ENCODE measurements at regions not wholly inside any gene's neighbourhood (a gene's known extent, or its start where the extent isn't known, plus 50 kb on each side); places are given as distances from the start of the nearest gene placed in this dataset.

DNA sequence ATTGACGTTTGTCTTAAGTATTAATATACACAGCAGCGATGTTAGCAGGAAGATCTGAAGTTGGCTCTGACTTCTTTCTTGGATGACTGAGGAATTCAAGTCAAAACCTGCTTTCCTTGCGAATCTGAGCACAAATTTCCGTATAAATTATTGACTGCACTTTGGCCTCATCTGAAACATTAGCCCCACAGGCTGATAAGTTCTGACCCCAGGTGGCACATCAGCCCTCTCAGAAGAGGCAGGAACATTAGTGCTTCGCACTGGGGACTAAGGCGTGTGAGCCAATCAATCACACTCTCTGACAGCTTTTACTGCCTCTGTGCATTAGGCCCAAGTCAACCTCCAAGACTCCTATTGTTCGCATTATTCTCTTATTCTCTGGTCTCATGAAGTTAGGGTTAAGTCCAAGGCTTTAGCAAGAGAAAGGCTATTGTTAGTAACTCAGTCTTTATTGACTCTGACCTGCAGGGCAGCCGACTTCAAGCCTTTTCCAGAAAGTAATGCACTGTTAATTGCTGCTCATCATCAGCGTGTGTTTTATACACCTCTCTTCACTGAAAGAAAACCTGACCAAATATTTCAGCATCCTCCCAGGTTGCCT lies 84.2 kb downstream of the ZNF608 start:
- ATAC-seq = peak; percentile 81
- no peak overlapping the region for H3K4me3 ChIP-seq
- TF ChIP-seq, protein P1, sequence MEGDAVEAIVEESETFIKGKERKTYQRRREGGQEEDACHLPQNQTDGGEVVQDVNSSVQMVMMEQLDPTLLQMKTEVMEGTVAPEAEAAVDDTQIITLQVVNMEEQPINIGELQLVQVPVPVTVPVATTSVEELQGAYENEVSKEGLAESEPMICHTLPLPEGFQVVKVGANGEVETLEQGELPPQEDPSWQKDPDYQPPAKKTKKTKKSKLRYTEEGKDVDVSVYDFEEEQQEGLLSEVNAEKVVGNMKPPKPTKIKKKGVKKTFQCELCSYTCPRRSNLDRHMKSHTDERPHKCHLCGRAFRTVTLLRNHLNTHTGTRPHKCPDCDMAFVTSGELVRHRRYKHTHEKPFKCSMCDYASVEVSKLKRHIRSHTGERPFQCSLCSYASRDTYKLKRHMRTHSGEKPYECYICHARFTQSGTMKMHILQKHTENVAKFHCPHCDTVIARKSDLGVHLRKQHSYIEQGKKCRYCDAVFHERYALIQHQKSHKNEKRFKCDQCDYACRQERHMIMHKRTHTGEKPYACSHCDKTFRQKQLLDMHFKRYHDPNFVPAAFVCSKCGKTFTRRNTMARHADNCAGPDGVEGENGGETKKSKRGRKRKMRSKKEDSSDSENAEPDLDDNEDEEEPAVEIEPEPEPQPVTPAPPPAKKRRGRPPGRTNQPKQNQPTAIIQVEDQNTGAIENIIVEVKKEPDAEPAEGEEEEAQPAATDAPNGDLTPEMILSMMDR (IDR thresholded peaks at IDR 0.05) = no peak
- intact Hi-C loops (cut with DNase I, micrococcal nuclease) = no loop called here
- H3K4me1 ChIP-seq (ENCODE audit: low read depth) = peaks cover 57% of the 10 kb centered on the region
- no peaks in the 10 kb centered on the region for H3K9me3 ChIP-seq
- DNase-seq = peak in 1 of 3 donors; percentile 62
- H3K36me3 ChIP-seq (ENCODE audit: low read depth) = no peaks in the 10 kb centered on the region

DNA sequence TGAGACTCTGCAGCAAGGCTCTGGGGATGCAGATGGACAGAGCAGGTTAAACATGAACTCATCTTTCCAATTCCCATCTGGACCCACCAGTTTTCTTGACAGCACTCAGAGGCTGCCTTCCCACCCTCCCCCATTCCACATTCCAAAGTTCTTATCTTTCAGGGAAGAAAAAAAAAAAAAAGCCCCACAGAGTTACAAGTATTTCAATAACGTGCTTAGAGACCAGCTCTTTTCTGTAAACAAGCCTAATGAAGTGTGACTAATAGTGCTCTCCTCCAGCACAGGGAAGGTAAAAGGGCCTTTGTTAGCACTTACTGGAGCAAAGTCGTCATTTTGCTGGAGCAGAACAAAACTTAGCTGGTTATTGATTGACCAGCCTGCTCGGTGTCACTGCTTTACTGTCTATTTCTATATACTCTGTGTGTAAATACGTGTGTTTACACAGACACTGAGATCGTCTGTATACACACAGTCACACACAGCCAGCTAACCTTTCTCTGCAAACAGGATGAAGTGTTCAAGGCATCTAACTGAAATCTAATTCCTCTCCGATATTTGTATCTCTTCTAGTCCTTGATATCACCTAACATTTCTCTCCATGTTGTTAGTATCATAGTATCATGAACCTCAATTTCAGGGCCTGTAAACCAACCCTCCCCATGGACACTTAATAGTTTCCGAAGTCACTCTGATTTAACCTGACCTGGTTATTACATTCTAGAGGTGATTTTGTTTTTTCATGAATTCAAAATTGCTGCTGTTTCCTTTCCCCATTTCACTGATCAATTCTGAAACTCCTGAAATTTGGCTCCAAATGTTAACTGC lies 84.9 kb downstream of the ZNF608 start:
- Histone ChIP-seq H3K36me3 (ENCODE audit: low read depth) (no peaks in the 10 kb centered on the region), H3K9me3 (no peaks in the 10 kb centered on the region), H3K4me3 (no peak overlapping the region), H3K4me1 (ENCODE audit: low read depth) (peaks cover 57% of the 10 kb centered on the region)
- peak; percentile 59 for ATAC-seq
- intact Hi-C loops (cut with DNase I, micrococcal nuclease) = loop anchor here in 1 of 2 donors (2.0 kb wide), 1 partner anchor 85 kb away; the partner anchor contains the start of gene ZNF608
- no peak for DNase-seq
- TF ChIP-seq, protein P1 (IDR thresholded peaks at IDR 0.05) = no peak

DNA sequence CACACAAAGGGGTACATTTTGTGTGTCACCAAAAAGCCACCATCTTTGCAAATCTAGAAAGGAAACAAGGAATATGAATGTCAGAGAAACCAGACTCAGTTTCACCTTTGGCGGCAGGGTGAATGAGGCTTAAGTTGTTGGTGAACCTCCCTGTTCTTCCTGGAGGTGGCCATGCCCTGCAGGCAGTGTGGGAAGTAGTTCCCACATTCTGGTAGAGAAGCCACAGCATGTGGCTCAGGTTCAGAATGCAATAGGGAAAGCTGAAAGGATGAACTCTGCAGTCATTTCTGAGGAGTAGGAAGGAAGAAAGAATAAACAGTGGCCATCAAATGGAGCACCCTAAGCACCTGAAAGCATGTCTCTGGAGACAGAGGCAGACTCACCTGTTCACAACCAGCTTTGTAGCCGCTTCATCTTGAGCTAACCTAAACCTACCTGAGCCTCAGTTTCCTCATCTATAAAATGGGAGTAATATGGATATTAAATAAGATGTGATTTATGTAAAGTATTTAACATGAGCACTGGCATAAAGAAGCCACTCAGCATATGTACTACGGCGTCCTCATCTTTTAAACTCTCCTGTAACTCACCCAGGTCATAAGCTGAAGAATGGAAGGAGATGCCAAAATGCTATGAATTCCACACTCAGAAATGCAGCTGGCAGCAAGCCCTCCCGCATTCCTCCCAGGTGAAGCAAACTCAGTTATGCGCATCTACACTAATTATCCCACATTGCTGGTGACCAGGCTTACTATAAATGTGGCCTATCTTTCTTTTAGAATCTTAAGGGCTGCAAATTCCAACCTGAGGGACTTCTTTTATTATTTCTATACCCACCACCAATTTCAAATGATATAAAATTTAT lies 86.0 kb downstream of the ZNF608 start:
- Histone ChIP-seq H3K4me1 (ENCODE audit: low read depth) (peaks cover 65% of the 10 kb centered on the region), H3K4me3 (no peak overlapping the region), H3K9me3 (no peaks in the 10 kb centered on the region), H3K36me3 (ENCODE audit: low read depth) (no peaks in the 10 kb centered on the region)
- intact Hi-C loops (cut with DNase I, micrococcal nuclease) = loop anchor here in 1 of 2 donors (2.0 kb wide), 1 partner anchor 86 kb away; the partner anchor contains the start of gene ZNF608
- TF ChIP-seq, protein P1 (IDR thresholded peaks at IDR 0.05) = no peak
- no peak for DNase-seq
- ATAC-seq = no peak

DNA sequence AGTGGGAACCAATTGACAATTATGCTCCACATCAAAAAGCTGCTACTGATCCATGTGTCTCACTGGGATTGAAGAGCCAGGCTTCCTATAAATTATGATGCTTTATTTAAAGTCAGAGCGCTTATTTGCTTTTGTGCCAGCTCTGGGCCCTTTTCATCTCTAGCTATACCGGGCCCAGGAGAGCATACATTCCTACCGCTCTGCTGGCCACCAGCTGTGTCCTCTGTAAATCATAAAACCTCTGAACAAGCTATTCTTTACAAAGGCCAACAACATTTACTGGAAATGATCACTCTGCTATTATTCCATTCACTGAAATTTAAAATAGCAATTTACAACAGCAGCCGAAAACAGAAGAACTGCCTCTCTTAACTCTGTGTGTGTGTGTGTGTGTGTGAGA lies 86.6 kb downstream of the ZNF608 start:
- intact Hi-C loops (cut with DNase I, micrococcal nuclease) = loop anchor here (2.0 to 10.0 kb wide), 2 partner anchors 85 to 87 kb away; partner anchors contain the start of gene ZNF608 (in 2 of the 2)
- ATAC-seq (peak; percentile 12), DNase-seq (no peak)
- TF ChIP-seq, protein P1 (IDR thresholded peaks at IDR 0.05) = no peak
- Histone ChIP-seq H3K36me3 (ENCODE audit: low read depth) (no peaks in the 10 kb centered on the region), H3K9me3 (no peaks in the 10 kb centered on the region), H3K4me3 (no peak overlapping the region), H3K4me1 (ENCODE audit: low read depth) (peaks cover 71% of the 10 kb centered on the region)

DNA sequence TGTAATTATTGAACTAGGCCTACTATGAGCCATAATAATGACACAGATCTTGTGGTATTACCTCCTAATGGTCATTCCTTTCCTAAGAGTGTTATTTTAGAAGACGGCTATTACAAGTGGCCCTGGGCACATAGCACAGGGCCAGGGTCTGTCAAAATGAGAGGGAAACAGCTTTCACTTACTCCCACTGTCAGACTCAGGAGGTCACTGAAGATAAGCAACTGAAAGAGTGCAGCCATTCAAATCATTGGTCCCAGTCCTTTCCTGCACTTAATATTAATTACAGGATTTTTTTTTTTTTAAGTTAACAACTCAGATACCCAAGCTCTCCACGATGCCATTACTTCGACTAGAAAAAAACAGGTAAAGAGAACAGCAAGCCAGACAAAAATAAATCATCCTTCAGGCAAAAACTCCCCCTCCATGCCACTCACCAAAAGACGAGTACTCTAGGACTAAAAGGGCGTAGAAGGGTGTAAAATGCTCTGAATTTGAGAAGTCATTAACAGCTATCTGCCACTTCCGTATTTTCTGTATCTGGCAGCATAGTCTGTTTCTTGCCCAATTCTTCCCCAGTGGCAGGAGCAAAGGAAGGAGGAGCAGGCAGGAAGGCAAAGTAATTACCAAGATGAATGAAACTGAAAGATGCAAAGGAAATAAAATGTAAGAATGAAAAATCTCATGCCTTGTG lies 87.4 kb downstream of the ZNF608 start:
- Histone ChIP-seq H3K4me1 (ENCODE audit: low read depth) (peaks cover 72% of the 10 kb centered on the region), H3K36me3 (ENCODE audit: low read depth) (no peaks in the 10 kb centered on the region), H3K4me3 (no peak overlapping the region), H3K9me3 (no peaks in the 10 kb centered on the region)
- DNase-seq (no peak), ATAC-seq (no peak)
- intact Hi-C loops (cut with DNase I, micrococcal nuclease) = loop anchor here in 1 of 2 donors (10.0 kb wide), 1 partner anchor 86 kb away; the partner anchor contains the start of gene ZNF608
- TF ChIP-seq, protein P1 (IDR thresholded peaks at IDR 0.05) = no peak

Data from mucosa of descending colon (tissue), 3 donors.